AG04450 (cell line): ENCODE measurements at regions not wholly inside any gene's neighbourhood (a gene's known extent, or its start where the extent isn't known, plus 50 kb on each side); places are given as distances from the start of the nearest gene placed in this dataset.
"Not testable (repeated sequence)": the region's sequence is repeated elsewhere in the genome, so short reads cannot be mapped to it uniquely, and the experiment has no call there.

Source experiments
- CTCF ChIA-PET: fragments of 300-600, 350-600 bp; formaldehyde crosslinking; extraction: SDS; loops from one replicate; lab custom pipeline; 2022; ENCODE audit warnings: antibody characterized with exemption, inconsistent platforms; lab: Charles Lee
- POLR2A ChIA-PET: fragments of 350-600 bp; formaldehyde crosslinking; extraction: SDS; loops from one replicate; lab custom pipeline; 2021; ENCODE audit warnings: antibody characterized with exemption, inconsistent platforms; lab: Yijun Ruan, JAX
- DNase-seq: peaks from one replicate; pipeline ENCODE4 v3.0.0-alpha.2; 2011; ENCODE audit warnings: low read depth, low spot score
- H3K27ac ChIP-seq: one replicate; pipeline ENCODE4 v1.5.1; 2012; ENCODE audit warnings: low read depth, low read length, control low read depth
- H3K27me3 ChIP-seq: one replicate; pipeline ENCODE4 v1.6.0; 2012; ENCODE audit warnings: low read length; ENCODE audit not compliant: control insufficient read depth, insufficient read depth
- H3K4me3 ChIP-seq: 2 replicates; pipeline ENCODE4 v1.5.1; 2011; ENCODE audit warnings: mild to moderate bottlenecking, low read depth, low read length, control low read depth
- H3K9me3 ChIP-seq: 2 replicates; pipeline ENCODE4 v1.5.1; 2012; ENCODE audit warnings: low read length; ENCODE audit not compliant: control insufficient read depth, insufficient read depth
- CTCF ChIP-seq: IDR thresholded peaks from 2 replicates; pipeline ENCODE4 v1.5.1; 2011; ENCODE audit warnings: low read depth, low read length, control low read depth, inconsistent platforms

DNA sequence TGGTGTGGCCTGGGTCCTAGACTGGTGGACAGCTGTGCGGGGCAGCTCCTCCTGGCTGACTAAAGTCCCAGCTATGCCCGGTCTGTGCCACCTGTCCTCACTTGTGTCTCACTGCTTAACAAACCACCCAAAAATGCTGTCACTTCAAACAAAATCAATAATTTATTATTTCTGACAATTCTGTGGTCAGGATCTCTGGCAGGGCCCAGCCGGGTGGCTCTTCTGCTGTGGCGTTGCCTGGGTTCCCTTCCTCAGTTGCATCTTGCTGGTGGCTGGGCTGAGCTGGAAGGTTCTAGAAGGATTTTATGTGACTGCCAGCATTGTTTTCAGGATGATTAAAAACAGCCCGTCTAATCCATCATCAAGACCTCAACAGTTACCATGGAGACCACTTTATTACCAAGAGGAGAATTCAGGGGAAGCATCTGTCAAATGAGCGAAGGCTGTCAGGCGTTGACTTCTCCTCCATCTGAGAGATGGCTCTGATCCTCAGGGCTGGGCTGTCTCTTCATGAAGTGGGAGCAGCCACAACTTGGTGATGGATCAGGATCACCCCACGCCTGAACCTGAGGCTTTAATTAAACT lies 280.6 kb upstream of the SFSWAP start:
- Histone ChIP-seq H3K27ac (no peak overlapping the region), H3K9me3 (peaks cover 49% of the 10 kb centered on the region), H3K4me3 (no peak overlapping the region), H3K27me3 (no peaks in the 10 kb centered on the region)
- TF ChIP-seq CTCF = no peak
- ChIA-PET CTCF (no interaction called here), POLR2A (no interaction called here)
- no peak for DNase-seq

GRCh38 chr12:131431126-131431655 lies 279.7 kb upstream of the SFSWAP start:
- DNase-seq, H3K27ac ChIP-seq, CTCF ChIA-PET, H3K4me3 ChIP-seq, POLR2A ChIA-PET, H3K27me3 ChIP-seq: not testable (repeated sequence)
- peaks cover 54% of the 10 kb centered on the region for H3K9me3 ChIP-seq

GRCh38 chr12:131432532-131433260 lies 278.2 kb upstream of the SFSWAP start:
- no peaks in the 10 kb centered on the region for H3K27me3 ChIP-seq
- ChIA-PET CTCF (no interaction called here), POLR2A (no interaction called here)
- TF ChIP-seq CTCF = no peak
- no peak overlapping the region for H3K4me3 ChIP-seq
- no peak for DNase-seq
- H3K27ac ChIP-seq = no peak overlapping the region
- peaks cover 59% of the 10 kb centered on the region for H3K9me3 ChIP-seq

DNA sequence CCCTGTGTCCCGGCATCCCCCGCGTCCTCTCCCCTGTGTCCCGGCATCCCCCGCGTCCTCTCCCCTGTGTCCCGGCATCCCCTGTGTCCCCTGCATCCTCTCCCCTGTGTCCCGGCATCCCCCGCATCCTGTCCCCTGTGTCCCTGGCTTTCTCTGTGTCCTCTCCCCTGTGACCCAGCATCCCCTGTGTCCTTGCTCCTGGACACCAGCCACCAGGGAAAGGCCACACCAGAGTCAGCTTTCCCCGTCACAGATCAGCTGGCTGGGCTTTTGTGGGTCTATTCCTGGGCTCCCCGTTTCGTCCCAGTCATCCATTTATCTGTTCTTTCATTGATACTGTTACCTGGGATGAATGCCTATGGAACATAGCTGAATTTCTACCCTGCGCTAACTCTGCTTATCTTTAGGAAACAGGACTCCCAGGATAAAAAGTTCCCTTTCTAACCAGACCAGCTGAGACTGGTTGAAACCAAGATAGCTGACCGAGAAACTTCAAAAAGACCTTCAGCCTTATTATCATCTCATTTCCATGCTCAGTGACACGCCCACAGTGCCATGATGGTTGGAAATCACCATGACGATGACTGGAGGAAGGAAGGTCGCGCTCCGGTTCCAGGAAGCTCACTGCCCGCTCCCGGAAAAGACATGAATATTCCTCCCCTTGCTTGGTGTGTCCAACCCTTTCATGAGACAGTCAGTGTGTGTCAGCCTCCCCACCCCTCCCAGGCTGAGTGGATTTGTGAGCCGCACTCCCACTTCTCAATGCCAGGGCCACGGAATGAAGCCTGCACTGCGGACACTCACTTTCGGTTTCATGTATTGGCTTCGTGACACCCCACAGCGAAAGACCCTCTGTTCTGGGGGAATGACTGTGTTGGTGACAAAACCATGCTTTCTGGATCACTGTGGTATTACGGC lies 276.4 kb upstream of the SFSWAP start:
- Histone ChIP-seq H3K27me3 (no peaks in the 10 kb centered on the region), H3K9me3 (peaks cover 66% of the 10 kb centered on the region), H3K4me3 (no peak overlapping the region), H3K27ac (no peak overlapping the region)
- DNase-seq = no peak
- ChIA-PET POLR2A (no interaction called here), CTCF (no interaction called here)
- TF ChIP-seq CTCF = no peak

- ChIA-PET CTCF (no interaction called here), POLR2A (no interaction called here)
- no peaks in the 10 kb centered on the region for H3K27me3 ChIP-seq
These were observed 273.8 kb upstream of the SFSWAP start for GRCh38 chr12:131436922-131437705.

More at GRCh38 chr12:131436922-131437705, 273.8 kb upstream of the SFSWAP start:
- no peak for TF ChIP-seq CTCF
- Histone ChIP-seq H3K4me3 (no peak overlapping the region), H3K27ac (no peak overlapping the region), H3K9me3 (peaks cover 55% of the 10 kb centered on the region)
- no peak for DNase-seq
